ENCODE measurements at regions not wholly inside any gene's neighbourhood (a gene's known extent, or its start where the extent isn't known, plus 50 kb on each side); places are given as distances from the start of the nearest gene placed in this dataset.

- Histone ChIP-seq H3K4me1 (replicated peaks) (no peaks in the 10 kb centered on the region), H3K4me3 (no peak overlapping the region), H3K27ac (no peak overlapping the region), H3K9me3 (replicated peaks) (peaks cover 2% of the 10 kb centered on the region), H3K27me3 (replicated peaks) (no peaks in the 10 kb centered on the region), H3K36me3 (no peaks in the 10 kb centered on the region)
- DNase-seq (ENCODE audit: low read depth in 1 of 2, low spot score in 2 of 2), result no peak
Observed at GRCh38 chr14:81682134-81682533, 148.5 kb upstream of the SEL1L start.

DNA sequence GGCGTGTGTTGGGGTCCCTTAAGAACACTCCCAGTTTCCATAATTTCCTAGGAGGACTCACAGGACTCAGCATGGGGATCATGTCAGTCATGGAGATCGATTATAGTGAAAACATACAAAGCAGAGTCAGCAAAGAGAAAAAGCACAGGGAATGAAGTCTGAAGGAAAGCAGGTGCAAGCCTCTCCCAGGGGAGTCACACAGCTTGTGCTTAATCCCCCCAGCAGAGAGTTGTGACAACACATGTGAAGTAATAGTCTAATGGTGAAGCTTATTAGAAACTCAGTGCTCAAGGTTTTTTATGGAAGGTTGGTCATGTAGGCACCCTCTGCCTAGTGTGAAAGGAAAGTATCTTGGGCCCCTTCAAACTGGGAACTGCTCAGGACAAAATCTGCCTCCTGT lies 149.0 kb upstream of the SEL1L start:
- Histone ChIP-seq H3K4me3 (no peak overlapping the region), H3K36me3 (no peaks in the 10 kb centered on the region), H3K9me3 (replicated peaks) (peaks cover 2% of the 10 kb centered on the region), H3K4me1 (replicated peaks) (no peaks in the 10 kb centered on the region), H3K27ac (no peak overlapping the region), H3K27me3 (replicated peaks) (no peaks in the 10 kb centered on the region)
- DNase-seq (ENCODE audit: low read depth in 1 of 2, low spot score in 2 of 2), result no peak

DNA sequence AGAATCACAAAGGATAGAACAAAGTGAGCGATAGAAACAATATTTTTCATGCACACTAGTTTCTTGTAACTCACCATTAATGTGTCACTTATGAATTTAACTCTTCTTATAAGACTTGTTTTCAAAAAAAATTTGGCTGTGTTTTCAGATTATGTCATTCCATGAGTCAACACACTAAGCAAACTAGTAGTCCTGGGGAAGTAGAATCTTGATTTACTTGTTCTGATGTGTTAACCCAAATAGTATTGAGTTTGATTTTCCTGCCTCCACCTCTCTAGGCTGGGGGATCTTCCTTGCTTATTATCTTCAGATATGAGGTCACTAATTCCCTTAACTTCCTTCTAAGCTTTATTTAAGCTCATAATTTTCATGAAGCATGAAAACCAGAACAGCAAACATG lies 151.0 kb upstream of the SEL1L start:
- Histone ChIP-seq H3K27me3 (replicated peaks) (no peaks in the 10 kb centered on the region), H3K4me1 (replicated peaks) (no peaks in the 10 kb centered on the region), H3K27ac (no peak overlapping the region), H3K9me3 (replicated peaks) (peaks cover 2% of the 10 kb centered on the region), H3K4me3 (no peak overlapping the region), H3K36me3 (no peaks in the 10 kb centered on the region)
- DNase-seq (ENCODE audit: low read depth in 1 of 2, low spot score in 2 of 2), result no peak

DNA sequence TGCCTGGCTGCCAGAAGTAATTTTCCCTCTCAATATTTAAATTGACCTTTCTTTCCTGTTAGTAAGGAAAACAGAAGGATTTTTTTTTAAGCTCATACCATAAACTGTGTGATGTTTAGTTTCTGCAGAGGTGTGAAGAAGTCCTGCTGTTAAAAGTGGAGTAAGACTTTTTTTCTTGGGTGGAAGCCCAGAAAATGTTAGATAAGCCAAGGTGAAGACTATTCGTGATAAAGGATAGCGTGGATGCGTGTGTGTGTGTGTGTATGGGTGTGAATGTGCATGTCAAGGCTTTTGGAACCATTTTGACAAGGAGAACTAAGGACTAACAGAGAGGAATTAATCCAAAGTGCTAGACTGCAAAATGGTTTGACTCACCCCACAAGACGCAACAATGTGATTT lies 152.9 kb upstream of the SEL1L start:
- no peaks in the 10 kb centered on the region for H3K27me3 ChIP-seq (replicated peaks)
- no peaks in the 10 kb centered on the region for H3K36me3 ChIP-seq
- 0 out of 2 replicates have a peak, but pooled peaks cover 2% of the 10 kb centered on the region for H3K9me3 ChIP-seq (replicated peaks)
- H3K27ac ChIP-seq, result no peak overlapping the region
- no peak for DNase-seq (ENCODE audit: low read depth in 1 of 2, low spot score in 2 of 2)
- no peaks in the 10 kb centered on the region for H3K4me1 ChIP-seq (replicated peaks)
- no peak overlapping the region for H3K4me3 ChIP-seq

DNA sequence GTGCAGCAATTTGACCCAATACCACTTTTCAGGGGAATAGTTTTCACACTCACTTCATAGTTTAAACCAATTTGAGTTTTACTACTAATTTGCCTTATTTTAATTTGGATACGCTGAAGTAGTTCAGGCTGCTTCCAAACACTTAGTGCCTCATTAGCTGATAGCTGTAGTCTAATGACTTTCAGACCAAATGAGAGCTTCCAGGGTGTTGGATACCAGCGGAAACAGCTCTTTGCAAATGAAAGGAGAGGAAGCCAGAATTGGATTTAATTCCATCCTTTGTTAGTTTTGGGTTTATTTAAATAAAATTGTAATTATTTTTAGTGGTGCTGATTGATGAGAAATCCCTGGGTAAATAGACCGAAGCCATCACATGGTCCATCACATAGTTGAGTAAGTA lies 158.3 kb upstream of the SEL1L start:
- Histone ChIP-seq H3K4me1 (replicated peaks) (no peaks in the 10 kb centered on the region), H3K9me3 (replicated peaks) (no peaks in the 10 kb centered on the region), H3K36me3 (no peaks in the 10 kb centered on the region), H3K4me3 (no peak overlapping the region), H3K27ac (no peak overlapping the region), H3K27me3 (replicated peaks) (no peaks in the 10 kb centered on the region)
- no peak for DNase-seq (ENCODE audit: low read depth in 1 of 2, low spot score in 2 of 2)

- DNase-seq (ENCODE audit: low read depth in 1 of 2, low spot score in 2 of 2), result no peak
- Histone ChIP-seq H3K36me3 (no peaks in the 10 kb centered on the region), H3K9me3 (replicated peaks) (no peaks in the 10 kb centered on the region), H3K4me1 (replicated peaks) (no peaks in the 10 kb centered on the region), H3K4me3 (no peak overlapping the region), H3K27me3 (replicated peaks) (no peaks in the 10 kb centered on the region), H3K27ac (no peak overlapping the region)
Observed at GRCh38 chr14:81694419-81694818, 160.8 kb upstream of the SEL1L start.

DNA sequence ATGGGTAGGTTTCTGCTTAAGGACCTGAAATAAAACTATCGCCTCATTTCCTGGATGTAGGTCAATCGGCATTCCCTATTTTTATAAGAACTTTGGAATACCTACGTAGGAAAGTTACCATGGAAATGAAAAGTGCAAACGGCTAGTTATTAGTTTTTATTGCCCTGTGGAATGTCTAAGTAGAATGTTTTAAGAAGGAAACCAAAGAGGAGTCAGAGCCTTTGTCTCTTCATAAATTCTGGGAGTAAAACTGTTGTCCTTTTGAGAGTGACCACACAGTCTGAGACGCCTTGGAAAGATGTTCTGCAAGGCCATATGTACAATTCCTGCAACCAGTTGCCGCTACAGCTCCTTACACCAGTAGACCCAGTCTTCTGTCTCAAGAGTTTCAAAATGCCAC lies 176.0 kb upstream of the SEL1L start:
- no peak for DNase-seq (ENCODE audit: low read depth in 1 of 2, low spot score in 2 of 2)
- H3K36me3 ChIP-seq, result no peaks in the 10 kb centered on the region
- no peaks in the 10 kb centered on the region for H3K4me1 ChIP-seq (replicated peaks)
- H3K27me3 ChIP-seq (replicated peaks), result no peaks in the 10 kb centered on the region
- H3K9me3 ChIP-seq (replicated peaks), result no peaks in the 10 kb centered on the region; the same call in 1 of the 2 replicates
- H3K4me3 ChIP-seq, result no peak overlapping the region
- H3K27ac ChIP-seq, result no peak overlapping the region

DNA sequence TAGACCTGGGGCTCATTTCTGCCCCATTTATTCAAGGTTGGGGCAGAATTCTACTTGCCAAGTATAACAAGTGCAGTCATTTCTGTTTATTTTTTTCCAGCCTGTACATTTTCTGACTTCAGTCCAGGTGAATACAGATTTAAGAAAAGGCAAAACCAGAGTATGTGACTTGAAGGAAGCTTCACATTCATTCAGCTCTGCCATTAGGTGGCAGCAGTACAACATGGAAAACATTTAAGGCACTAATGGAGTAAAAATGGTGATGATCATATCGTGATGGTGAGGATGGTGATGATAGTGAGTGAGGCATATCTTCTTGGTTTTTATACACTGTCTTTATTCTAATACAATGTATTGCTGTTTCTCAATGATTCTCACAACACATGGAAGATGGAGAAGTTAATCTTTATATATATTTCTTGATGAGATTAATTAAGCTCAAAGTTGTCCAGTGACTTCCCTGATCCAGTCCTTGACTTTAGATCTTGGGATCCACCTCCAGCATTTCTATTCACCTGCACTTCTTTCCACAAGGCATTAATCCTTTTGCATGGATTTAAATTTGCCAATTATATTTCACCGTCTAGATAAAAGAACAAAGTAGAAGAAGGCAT lies 176.7 kb upstream of the SEL1L start:
- H3K27ac ChIP-seq, result no peak overlapping the region
- no peaks in the 10 kb centered on the region for H3K27me3 ChIP-seq (replicated peaks)
- DNase-seq (ENCODE audit: low read depth in 1 of 2, low spot score in 2 of 2), result no peak
- H3K4me3 ChIP-seq, result no peak overlapping the region
- no peaks in the 10 kb centered on the region for H3K4me1 ChIP-seq (replicated peaks)
- H3K9me3 ChIP-seq (replicated peaks), result no peaks in the 10 kb centered on the region; the same call in 1 of the 2 replicates
- H3K36me3 ChIP-seq, result no peaks in the 10 kb centered on the region

- H3K4me1 ChIP-seq (replicated peaks), result no peaks in the 10 kb centered on the region
- H3K36me3 ChIP-seq, result no peaks in the 10 kb centered on the region
- H3K4me3 ChIP-seq, result no peak overlapping the region
- no peaks in the 10 kb centered on the region; the same call in 1 of the 2 replicates for H3K9me3 ChIP-seq (replicated peaks)
- no peaks in the 10 kb centered on the region for H3K27me3 ChIP-seq (replicated peaks)
- no peak overlapping the region for H3K27ac ChIP-seq
- DNase-seq (ENCODE audit: low read depth in 1 of 2, low spot score in 2 of 2), result no peak
Observed at GRCh38 chr14:81715731-81716130, 182.1 kb upstream of the SEL1L start.

DNA sequence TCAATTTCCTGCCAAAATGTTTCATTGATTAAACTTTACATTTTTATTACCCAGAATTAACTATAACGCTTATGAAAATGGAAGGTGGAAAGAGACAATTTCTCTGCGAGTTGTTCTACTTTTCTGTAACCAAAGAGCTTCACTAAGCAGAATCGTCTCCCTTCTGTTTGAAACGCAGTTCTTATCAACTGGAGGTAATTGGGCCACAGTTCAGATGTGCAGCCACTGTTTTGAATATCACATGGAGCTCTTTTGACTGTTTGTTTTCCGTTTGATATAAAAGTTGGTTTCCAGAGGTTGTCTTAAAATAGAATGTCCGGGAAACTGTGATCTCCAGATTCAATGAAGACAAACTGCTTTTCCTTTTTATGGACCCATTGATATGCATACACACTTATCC lies 183.3 kb upstream of the SEL1L start:
- Histone ChIP-seq H3K4me3 (no peak overlapping the region), H3K27ac (no peak overlapping the region), H3K4me1 (replicated peaks) (no peaks in the 10 kb centered on the region), H3K27me3 (replicated peaks) (no peaks in the 10 kb centered on the region), H3K36me3 (no peaks in the 10 kb centered on the region), H3K9me3 (replicated peaks) (no peaks in the 10 kb centered on the region; the same call in 1 of the 2 replicates)
- DNase-seq (ENCODE audit: low read depth in 1 of 2, low spot score in 2 of 2), result no peak

- Histone ChIP-seq H3K9me3 (replicated peaks) (no peaks in the 10 kb centered on the region; the same call in 1 of the 2 replicates), H3K4me3 (no peak overlapping the region), H3K4me1 (replicated peaks) (no peaks in the 10 kb centered on the region), H3K36me3 (no peaks in the 10 kb centered on the region), H3K27me3 (replicated peaks) (no peaks in the 10 kb centered on the region), H3K27ac (no peak overlapping the region)
- no peak for DNase-seq (ENCODE audit: low read depth in 1 of 2, low spot score in 2 of 2)
Observed at GRCh38 chr14:81723956-81724355, 190.3 kb upstream of the SEL1L start.

DNA sequence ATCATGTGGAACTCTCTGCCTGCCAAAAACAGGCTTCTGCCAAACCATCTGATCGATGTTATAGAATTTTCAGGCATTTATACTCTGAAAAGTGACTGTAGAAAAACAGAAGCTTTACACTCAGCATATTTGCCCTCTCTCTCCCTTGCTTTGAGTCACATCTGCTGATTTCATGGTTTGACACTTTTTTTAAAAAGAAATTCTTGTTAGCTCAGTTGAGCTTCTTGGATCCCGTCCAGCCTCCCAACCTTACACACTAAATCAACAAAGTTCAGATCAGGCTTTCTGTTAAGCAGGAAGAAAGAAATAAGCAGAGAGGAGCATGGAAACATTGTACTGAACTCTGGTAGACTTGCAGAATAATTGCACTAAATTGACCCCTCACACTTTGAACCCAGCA lies 193.6 kb upstream of the SEL1L start:
- H3K9me3 ChIP-seq (replicated peaks), result no peaks in the 10 kb centered on the region; the same call in 1 of the 2 replicates
- no peak for DNase-seq (ENCODE audit: low read depth in 1 of 2, low spot score in 2 of 2)

DNA sequence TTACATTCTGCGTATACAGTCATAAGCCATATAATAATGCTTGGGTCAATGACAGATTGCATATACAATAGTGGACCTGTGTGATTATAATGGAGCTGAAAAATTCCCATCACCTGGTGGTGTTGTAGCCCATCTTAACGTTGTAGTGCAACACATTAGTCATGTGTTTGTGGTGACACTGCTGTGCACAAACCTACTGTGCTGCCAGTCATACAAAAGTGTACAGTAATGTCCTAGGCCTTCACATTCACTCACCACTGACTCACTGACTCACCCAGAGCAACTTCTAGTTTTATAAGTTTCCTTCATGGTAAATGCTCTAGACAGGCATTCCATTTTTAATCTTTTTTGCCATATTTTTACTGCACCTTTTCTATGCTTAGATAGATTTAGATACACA lies 194.8 kb upstream of the SEL1L start:
- no peaks in the 10 kb centered on the region for H3K27me3 ChIP-seq (replicated peaks)
- no peaks in the 10 kb centered on the region; the same call in 1 of the 2 replicates for H3K9me3 ChIP-seq (replicated peaks)
- no peaks in the 10 kb centered on the region for H3K36me3 ChIP-seq
- no peak overlapping the region for H3K27ac ChIP-seq
- DNase-seq (ENCODE audit: low read depth in 1 of 2, low spot score in 2 of 2), result no peak
- no peak overlapping the region for H3K4me3 ChIP-seq
- H3K4me1 ChIP-seq (replicated peaks), result no peaks in the 10 kb centered on the region

More for the DNA sequence above, 193.6 kb upstream of the SEL1L start:
- no peak overlapping the region for H3K4me3 ChIP-seq
- no peaks in the 10 kb centered on the region for H3K4me1 ChIP-seq (replicated peaks)
- H3K27ac ChIP-seq, result no peak overlapping the region
- H3K27me3 ChIP-seq (replicated peaks), result no peaks in the 10 kb centered on the region
- H3K36me3 ChIP-seq, result no peaks in the 10 kb centered on the region

DNA sequence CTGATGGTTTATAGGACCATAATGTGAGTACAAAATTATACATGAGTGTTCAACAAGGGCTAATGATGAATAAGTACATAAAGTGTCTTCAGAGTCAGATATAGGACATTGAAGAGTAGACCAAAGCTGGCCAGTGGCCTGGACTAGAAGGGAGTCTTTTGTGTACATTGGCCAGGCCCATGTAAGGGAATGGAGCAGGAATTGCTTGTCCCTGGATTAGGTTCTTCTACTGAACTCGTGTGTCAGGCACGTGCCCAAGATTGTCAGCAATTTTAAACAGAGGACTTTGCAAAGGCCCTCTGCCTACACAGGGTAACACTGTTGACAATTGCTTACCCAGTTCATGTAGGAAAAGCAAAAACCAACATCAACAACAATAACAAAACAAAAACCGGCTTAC lies 196.0 kb upstream of the SEL1L start:
- DNase-seq (ENCODE audit: low read depth in 1 of 2, low spot score in 2 of 2), result no peak
- Histone ChIP-seq H3K4me1 (replicated peaks) (no peaks in the 10 kb centered on the region), H3K36me3 (no peaks in the 10 kb centered on the region), H3K4me3 (no peak overlapping the region), H3K27me3 (replicated peaks) (no peaks in the 10 kb centered on the region), H3K27ac (no peak overlapping the region), H3K9me3 (replicated peaks) (no peaks in the 10 kb centered on the region; the same call in 1 of the 2 replicates)

DNA sequence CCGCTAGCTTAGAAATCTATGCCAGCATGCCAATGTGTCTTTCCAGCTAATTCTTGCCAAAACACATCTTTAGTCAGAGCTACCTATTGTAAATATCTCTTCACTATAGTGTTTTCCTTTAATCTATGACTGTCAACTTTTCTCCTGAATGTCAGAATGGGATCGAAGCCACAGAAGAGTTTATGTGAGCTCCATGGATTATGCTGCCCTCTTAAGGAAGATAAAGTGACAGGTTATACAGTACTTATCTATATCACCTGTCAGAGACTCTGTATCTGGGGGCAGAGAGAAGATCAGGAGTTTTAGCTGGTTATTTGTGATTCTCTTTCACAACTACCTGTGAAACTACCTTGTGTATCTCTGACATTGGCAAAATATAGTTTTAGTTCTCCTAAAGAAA lies 204.3 kb upstream of the SEL1L start:
- no peaks in the 10 kb centered on the region for H3K4me1 ChIP-seq (replicated peaks)
- no peaks in the 10 kb centered on the region for H3K36me3 ChIP-seq
- H3K27ac ChIP-seq, result no peak overlapping the region
- no peaks in the 10 kb centered on the region for H3K9me3 ChIP-seq (replicated peaks)
- DNase-seq (ENCODE audit: low read depth in 1 of 2, low spot score in 2 of 2), result no peak
- no peak overlapping the region for H3K4me3 ChIP-seq
- no peaks in the 10 kb centered on the region for H3K27me3 ChIP-seq (replicated peaks)
